Tibial nerve (tissue), 4 donors: ENCODE measurements at regions not wholly inside any gene's neighbourhood (a gene's known extent, or its start where the extent isn't known, plus 50 kb on each side); places are given as distances from the start of the nearest gene placed in this dataset.
"Not testable (repeated sequence)": the region's sequence is repeated elsewhere in the genome, so short reads cannot be mapped to it uniquely, and the experiment has no call there.

Experiments used
- DNase-seq, 2 donors: peaks; one replicate each; pipeline ENCODE4 v3.0.0-alpha.2; 2019; ENCODE audit warnings: low spot score in 2 of 2
- H3K27ac ChIP-seq, 4 donors: fragments of 200-600 bp; sonication (generic) in 3 of 4; one replicate each; pipeline ENCODE4 v1.5.1; 2017 to 2019; ENCODE audit warnings: mild to moderate bottlenecking in 1 of 4
- H3K27me3 ChIP-seq, 2 donors: fragments of 200-600 bp; sonication (generic) in 1 of 2; one replicate each; pipeline versions ENCODE4 v1.5.1 to v1.6.0; 2017 to 2019
- H3K36me3 ChIP-seq, 3 donors: fragments of 200-600 bp; sonication (generic); one replicate each; pipeline ENCODE4 v1.5.1; 2018 to 2019
- H3K4me1 ChIP-seq, 4 donors: fragments of 200-600 bp; sonication (generic) in 3 of 4; one replicate each; pipeline ENCODE4 v1.5.1; 2017 to 2019
- H3K4me3 ChIP-seq, 4 donors: fragments of 200-600 bp; sonication (generic) in 3 of 4; one replicate each; pipeline ENCODE4 v1.5.1; 2017 to 2019; ENCODE audit warnings: mild to moderate bottlenecking in 1 of 4, moderate library complexity in 1 of 4
- H3K9me3 ChIP-seq, 4 donors: fragments of 200-600 bp; sonication (generic) in 3 of 4; one replicate each; pipeline ENCODE4 v1.5.1; 2017 to 2019
- CTCF ChIP-seq, 5 experiments: fragments of 200-600 bp in 3 of 5; fragments of 450-650 bp in 2 of 5; sonication (generic) in 3 of 5; IDR thresholded peaks; one replicate each; pipeline ENCODE4 v1.5.1; 2016 to 2019; ENCODE audit warnings: antibody characterized with exemption in 5 of 5, mild to moderate bottlenecking in 3 of 5, moderate library complexity in 2 of 5
- EP300 ChIP-seq, 2 donors: sonication (generic); formaldehyde crosslinking; IDR thresholded peaks; one replicate each; pipeline ENCODE4 v1.6.1; 2017; ENCODE audit warnings: antibody characterized with exemption in 2 of 2, mild to moderate bottlenecking in 1 of 2
- POLR2A ChIP-seq, 2 donors: fragments of 450-650 bp; IDR thresholded peaks; one replicate each; pipeline ENCODE4 v1.6.1; 2017; ENCODE audit warnings: antibody characterized with exemption in 2 of 2, mild to moderate bottlenecking in 2 of 2, moderate library complexity in 2 of 2
- WGBS, 2 donors: methylation state at CpG; one replicate each; pipeline ENCODE4 v1.1.5; 2018; 5-methylcytosine and 5-hydroxymethylcytosine counted together

- TF ChIP-seq POLR2A (IDR thresholded peaks at IDR 0.05) (no peak), CTCF (IDR thresholded peaks at IDR 0.05) (no peak), EP300 (IDR thresholded peaks at IDR 0.05) (no peak)
- no peaks in the 10 kb centered on the region for H3K4me1 ChIP-seq
- no peaks in the 10 kb centered on the region for H3K36me3 ChIP-seq
- no peak for DNase-seq
- H3K27me3 ChIP-seq: peaks cover 0 to 37% of the 10 kb centered on the region in 2 donors
- H3K9me3 ChIP-seq: no peaks in the 10 kb centered on the region
- WGBS, 2 donors: 82 to 96% methylated on average over 5 to 8 of the region's 11 CpGs
- no peak overlapping the region for H3K27ac ChIP-seq
- no peak overlapping the region for H3K4me3 ChIP-seq
Measured at GRCh38 chr12:131389054-131390013, 321.6 kb upstream of the SFSWAP start.

GRCh38 chr12:131390412-131391334, 320.2 kb upstream of the SFSWAP start:
- H3K4me3 ChIP-seq: no peak overlapping the region
- no peak for DNase-seq
- TF ChIP-seq CTCF (IDR thresholded peaks at IDR 0.05): no peak
- TF ChIP-seq EP300 (IDR thresholded peaks at IDR 0.05): no peak
- no peak for TF ChIP-seq POLR2A (IDR thresholded peaks at IDR 0.05)
- H3K9me3 ChIP-seq: no peaks in the 10 kb centered on the region
- H3K27me3 ChIP-seq: peaks cover 0 to 24% of the 10 kb centered on the region in 2 donors
- 26 to 44% methylated on average over 19 of the region's 19 CpGs for WGBS, 2 donors
- H3K36me3 ChIP-seq: no peaks in the 10 kb centered on the region
- no peak overlapping the region for H3K27ac ChIP-seq
- H3K4me1 ChIP-seq: no peaks in the 10 kb centered on the region

GRCh38 chr12:131391399-131391798, 319.5 kb upstream of the SFSWAP start:
- no peaks in the 10 kb centered on the region for H3K36me3 ChIP-seq
- peaks cover 0 to 17% of the 10 kb centered on the region in 2 donors for H3K27me3 ChIP-seq
- no peak overlapping the region for H3K4me3 ChIP-seq
- H3K27ac ChIP-seq: no peak overlapping the region
- H3K9me3 ChIP-seq: peaks cover 0 to under 1% (median 0%) of the 10 kb centered on the region in 4 donors
- DNase-seq: no peak
- H3K4me1 ChIP-seq: no peaks in the 10 kb centered on the region
- TF ChIP-seq POLR2A (IDR thresholded peaks at IDR 0.05) (no peak), EP300 (IDR thresholded peaks at IDR 0.05) (no peak), CTCF (IDR thresholded peaks at IDR 0.05) (no peak)
- 63 to 68% methylated on average over 1 to 7 of the region's 10 CpGs for WGBS, 2 donors

GRCh38 chr12:131394752-131395151, 316.1 kb upstream of the SFSWAP start:
- peaks cover 0 to 17% (median 0%) of the 10 kb centered on the region in 4 donors for H3K9me3 ChIP-seq
- not testable (repeated sequence) for H3K27me3 ChIP-seq, DNase-seq, H3K36me3 ChIP-seq, H3K4me3 ChIP-seq, H3K27ac ChIP-seq, H3K4me1 ChIP-seq
- WGBS, 2 donors: 75 to 88% methylated on average over 10 to 11 of the region's 11 CpGs

- DNase-seq, H3K4me1 ChIP-seq, H3K27me3 ChIP-seq, H3K27ac ChIP-seq, H3K4me3 ChIP-seq, H3K36me3 ChIP-seq: not testable (repeated sequence)
- H3K9me3 ChIP-seq: peaks cover 0 to 17% (median 0%) of the 10 kb centered on the region in 4 donors
- WGBS, 2 donors: 75 to 94% methylated on average over 5 of the region's 5 CpGs
Measured at GRCh38 chr12:131395209-131395684, 315.6 kb upstream of the SFSWAP start.
